SK-N-SH (cell line): ENCODE measurements at regions not wholly inside any gene's neighbourhood (a gene's known extent, or its start where the extent isn't known, plus 50 kb on each side); places are given as distances from the start of the nearest gene placed in this dataset.

Experiments
- CTCF ChIA-PET: fragments of 300-600, 350-600 bp; formaldehyde crosslinking; extraction: SDS; loops from one replicate; lab custom pipeline; 2021; lab: Yijun Ruan, JAX
- POLR2A ChIA-PET: fragments of 350-600 bp; sonication (Branson Sonifier 250); formaldehyde crosslinking; extraction: SDS; loops from one replicate; lab custom pipeline; 2020; ENCODE audit warnings: antibody characterized with exemption, inconsistent platforms; lab: Yijun Ruan, JAX
- DNase-seq: peaks from one replicate; pipeline ENCODE4 v3.0.0; 2012
- H2AFZ ChIP-seq: fragments of 200-600 bp; sonication (generic); 2 replicates; pipeline ENCODE4 v1.8.1; 2016; ENCODE audit warnings: antibody characterized with exemption, mild to moderate bottlenecking, low read depth
- H3F3A ChIP-seq: fragments of 200-600 bp; sonication (generic); replicated peaks from 2 replicates; pipeline ENCODE3; 2016; ENCODE audit warnings: antibody characterized with exemption, mild to moderate bottlenecking; ENCODE audit not compliant: insufficient read depth
- H3K27ac ChIP-seq, 2 experiments: fragments of 200-500 bp in 1 of 2; fragments of 200-600 bp in 1 of 2; sonication (Bioruptor generic) in 1 of 2; sonication (generic), shearing (Covaris generic) in 1 of 2; 2 replicates each; pipeline versions ENCODE4 v1.5.1 to v1.6.1; 2014 to 2016; ENCODE audit warnings: low read depth in 2 of 2, inconsistent platforms in 1 of 2, low read length in 1 of 2, mild to moderate bottlenecking in 1 of 2, mixed read lengths in 1 of 2
- H3K27me3 ChIP-seq: fragments of 200-600 bp; sonication (generic), shearing (Covaris generic); 2 replicates; pipeline ENCODE4 v1.6.1; 2016; ENCODE audit warnings: mixed run types; ENCODE audit not compliant: insufficient read depth
- H3K36me3 ChIP-seq, 2 experiments: fragments of 200-500 bp in 1 of 2; fragments of 200-600 bp in 1 of 2; sonication (Bioruptor generic) in 1 of 2; sonication (generic) in 1 of 2; replicated peaks in 1 of 2; 2 replicates each; pipeline versions ENCODE3 to v1.5.1; 2014 to 2016; ENCODE audit warnings: low read length in 1 of 2, mild to moderate bottlenecking in 1 of 2; ENCODE audit not compliant: insufficient read depth in 2 of 2, control insufficient read depth in 1 of 2
- H3K4me1 ChIP-seq, 2 experiments: fragments of 200-500 bp in 1 of 2; fragments of 200-600 bp in 1 of 2; sonication (Bioruptor generic) in 1 of 2; sonication (generic), shearing (Covaris generic) in 1 of 2; 2 replicates each; pipeline versions ENCODE4 v1.5.1 to v1.6.1; 2014 to 2016; ENCODE audit warnings: low read depth in 1 of 2, low read length in 1 of 2, mixed run types in 1 of 2; ENCODE audit not compliant: insufficient read depth in 2 of 2, control insufficient read depth in 1 of 2
- H3K4me2 ChIP-seq: fragments of 200-600 bp; sonication (generic), shearing (Covaris generic); 2 replicates; pipeline ENCODE4 v1.6.1; 2017; ENCODE audit warnings: mixed run types
- H3K4me3 ChIP-seq, 2 experiments: fragments of 200-500 bp in 1 of 2; fragments of 200-600 bp in 1 of 2; sonication (Bioruptor generic) in 1 of 2; sonication (generic), shearing (Covaris generic) in 1 of 2; 2 replicates each; pipeline versions ENCODE4 v1.5.1 to v1.8.1; 2014 to 2016; ENCODE audit warnings: low read depth in 2 of 2, inconsistent platforms in 1 of 2, low read length in 1 of 2, mild to moderate bottlenecking in 1 of 2, mixed read lengths in 1 of 2, moderate library complexity in 1 of 2
- H3K79me2 ChIP-seq: fragments of 200-600 bp; sonication (generic); 2 replicates; pipeline ENCODE4 v1.8.1; 2017; ENCODE audit warnings: mild to moderate bottlenecking; ENCODE audit not compliant: insufficient read depth
- H3K9ac ChIP-seq: fragments of 200-600 bp; sonication (generic); 2 replicates; pipeline ENCODE4 v1.6.1; 2017; ENCODE audit warnings: mixed run types
- H3K9me2 ChIP-seq: fragments of 200-600 bp; sonication (generic); 2 replicates; pipeline ENCODE4 v1.6.1; 2017; ENCODE audit warnings: mixed run types
- H3K9me3 ChIP-seq: fragments of 200-600 bp; sonication (generic); 2 replicates; pipeline ENCODE4 v1.6.1; 2017; ENCODE audit warnings: mixed run types, mild to moderate bottlenecking, moderate library complexity
- H4K20me1 ChIP-seq: fragments of 200-600 bp; sonication (generic); 2 replicates; pipeline ENCODE4 v1.6.1; 2017; ENCODE audit warnings: mild to moderate bottlenecking, mixed run types; ENCODE audit not compliant: insufficient read depth
- FOXM1 ChIP-seq: IDR thresholded peaks from 2 replicates; pipeline ENCODE4 v1.4.0; 2012; ENCODE audit warnings: low read depth, mild to moderate bottlenecking
- GATA2 ChIP-seq: sonication (generic); formaldehyde crosslinking; IDR thresholded peaks from 2 replicates; pipeline ENCODE4 v1.5.0; 2020; ENCODE audit warnings: mild to moderate bottlenecking, missing genetic modification reagents
- MXI1 ChIP-seq: IDR thresholded peaks from 2 replicates; pipeline ENCODE4 v1.6.1; 2012; ENCODE audit warnings: mild to moderate bottlenecking, low read depth, low read length, improper control_type of control experiment
- NRF1 ChIP-seq: IDR thresholded peaks from 2 replicates; pipeline ENCODE4 v1.6.1; 2012; ENCODE audit warnings: low read depth, mild to moderate bottlenecking, low read length
- RCOR1 ChIP-seq: fragments of 150-350 bp; IDR thresholded peaks from 2 replicates; pipeline ENCODE4 v1.6.1; 2017; ENCODE audit warnings: antibody characterized with exemption, low read length
- SMC3 ChIP-seq: IDR thresholded peaks from 2 replicates; pipeline ENCODE4 v1.6.1; 2012; ENCODE audit warnings: low read depth, low read length, improper control_type of control experiment
- TCF12 ChIP-seq: IDR thresholded peaks from 2 replicates; pipeline ENCODE4 v1.4.0; 2012
- TEAD4 ChIP-seq: IDR thresholded peaks from 2 replicates; pipeline ENCODE4 v1.4.0; 2012; ENCODE audit warnings: mild to moderate bottlenecking, borderline replicate concordance; ENCODE audit not compliant: insufficient read depth
- YY1 ChIP-seq: IDR thresholded peaks from 2 replicates; pipeline ENCODE4 v1.4.0; 2012; ENCODE audit warnings: low read depth, mild to moderate bottlenecking
- WGBS: methylation state at CpG from one replicate; pipeline ENCODE4 v1.1.6; 2017; ENCODE audit warnings: low lambda C conversion rate; 5-methylcytosine and 5-hydroxymethylcytosine counted together
- TF ChIP-seq, protein P1 (sequence below): IDR thresholded peaks from 2 replicates; pipeline ENCODE4 v1.6.1; 2012; ENCODE audit warnings: mild to moderate bottlenecking, low read depth, low read length, moderate library complexity
- TF ChIP-seq, protein P2 (sequence below): IDR thresholded peaks from 2 replicates; pipeline ENCODE4 v1.4.0; 2012; ENCODE audit warnings: low read depth, borderline replicate concordance

DNA sequence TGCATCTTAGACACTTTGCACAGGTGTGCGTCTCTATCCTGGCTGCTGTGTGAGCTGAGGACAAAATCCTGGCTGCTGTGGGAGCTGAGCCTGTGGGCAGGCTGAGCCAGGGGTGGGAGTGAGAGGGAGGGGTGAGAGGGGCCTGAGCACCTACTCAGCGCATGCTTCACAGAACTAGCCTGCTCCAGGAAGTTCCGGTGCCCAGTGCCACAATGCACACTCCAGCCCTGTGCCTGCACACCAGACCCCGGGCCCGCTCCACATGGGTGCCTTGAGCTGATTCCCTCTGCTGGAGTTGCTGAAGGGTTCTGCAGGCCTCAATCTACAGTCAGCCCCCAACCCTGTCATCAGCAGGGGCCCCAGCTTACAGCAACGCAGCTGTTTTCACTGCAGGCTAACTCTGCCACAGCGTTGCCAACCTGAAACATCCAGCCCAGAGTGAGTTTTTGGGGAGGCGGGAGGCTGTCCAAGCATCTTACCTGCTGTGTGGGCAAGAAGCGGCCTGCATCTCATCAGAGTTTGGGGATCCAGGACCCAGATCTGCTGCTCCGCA, 1377.9 kb downstream of the TBC1D22A start:
- 31% methylated on average over 3 of the region's 10 CpGs for WGBS
- CTCF ChIA-PET, result no interaction called here
- Histone ChIP-seq H3K27me3 (no peaks in the 10 kb centered on the region), H3K4me1 (no peaks in the 10 kb centered on the region), H3K9ac (no peak overlapping the region), H3K4me3 (no peak overlapping the region), H4K20me1 (no peaks in the 10 kb centered on the region), H3K27ac (no peak overlapping the region), H3K9me2 (no peaks in the 10 kb centered on the region), H3K79me2 (no peaks in the 10 kb centered on the region), H2AFZ (no peak overlapping the region), H3F3A (no peaks in the 10 kb centered on the region), H3K9me3 (no peaks in the 10 kb centered on the region), H3K36me3 (no peaks in the 10 kb centered on the region), H3K4me2 (no peak overlapping the region)
- POLR2A ChIA-PET, result no interaction called here
- no peak for DNase-seq
- TF ChIP-seq TCF12, result no peak
- TF ChIP-seq, protein P1, sequence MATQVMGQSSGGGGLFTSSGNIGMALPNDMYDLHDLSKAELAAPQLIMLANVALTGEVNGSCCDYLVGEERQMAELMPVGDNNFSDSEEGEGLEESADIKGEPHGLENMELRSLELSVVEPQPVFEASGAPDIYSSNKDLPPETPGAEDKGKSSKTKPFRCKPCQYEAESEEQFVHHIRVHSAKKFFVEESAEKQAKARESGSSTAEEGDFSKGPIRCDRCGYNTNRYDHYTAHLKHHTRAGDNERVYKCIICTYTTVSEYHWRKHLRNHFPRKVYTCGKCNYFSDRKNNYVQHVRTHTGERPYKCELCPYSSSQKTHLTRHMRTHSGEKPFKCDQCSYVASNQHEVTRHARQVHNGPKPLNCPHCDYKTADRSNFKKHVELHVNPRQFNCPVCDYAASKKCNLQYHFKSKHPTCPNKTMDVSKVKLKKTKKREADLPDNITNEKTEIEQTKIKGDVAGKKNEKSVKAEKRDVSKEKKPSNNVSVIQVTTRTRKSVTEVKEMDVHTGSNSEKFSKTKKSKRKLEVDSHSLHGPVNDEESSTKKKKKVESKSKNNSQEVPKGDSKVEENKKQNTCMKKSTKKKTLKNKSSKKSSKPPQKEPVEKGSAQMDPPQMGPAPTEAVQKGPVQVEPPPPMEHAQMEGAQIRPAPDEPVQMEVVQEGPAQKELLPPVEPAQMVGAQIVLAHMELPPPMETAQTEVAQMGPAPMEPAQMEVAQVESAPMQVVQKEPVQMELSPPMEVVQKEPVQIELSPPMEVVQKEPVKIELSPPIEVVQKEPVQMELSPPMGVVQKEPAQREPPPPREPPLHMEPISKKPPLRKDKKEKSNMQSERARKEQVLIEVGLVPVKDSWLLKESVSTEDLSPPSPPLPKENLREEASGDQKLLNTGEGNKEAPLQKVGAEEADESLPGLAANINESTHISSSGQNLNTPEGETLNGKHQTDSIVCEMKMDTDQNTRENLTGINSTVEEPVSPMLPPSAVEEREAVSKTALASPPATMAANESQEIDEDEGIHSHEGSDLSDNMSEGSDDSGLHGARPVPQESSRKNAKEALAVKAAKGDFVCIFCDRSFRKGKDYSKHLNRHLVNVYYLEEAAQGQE, result no peak
- no peak for TF ChIP-seq NRF1
- no peak for TF ChIP-seq RCOR1
- TF ChIP-seq GATA2 (CRISPR knock-in tag), result no peak

DNA sequence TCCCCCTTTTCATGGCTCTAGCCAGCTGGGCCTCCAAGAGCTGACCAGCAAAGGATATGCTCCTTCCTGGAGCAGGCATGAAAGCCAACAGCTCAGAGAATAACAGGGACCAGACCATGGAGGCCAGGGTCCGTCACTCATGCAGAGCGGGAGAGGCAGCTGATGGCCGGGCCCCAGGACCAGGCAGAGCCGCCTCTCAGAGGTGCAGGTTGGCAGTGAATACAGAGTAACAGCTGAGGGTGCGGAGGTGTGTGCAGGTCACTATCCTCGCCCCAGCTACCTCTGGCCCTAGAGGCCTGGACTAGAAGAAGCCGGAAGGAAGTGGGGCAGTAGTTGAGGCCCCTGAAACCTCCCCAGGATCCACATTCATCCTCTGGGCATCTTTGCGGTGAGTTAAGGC, 1377.3 kb downstream of the TBC1D22A start:
- Histone ChIP-seq H2AFZ (no peak overlapping the region), H3K4me1 (no peaks in the 10 kb centered on the region), H4K20me1 (no peaks in the 10 kb centered on the region), H3K9ac (no peak overlapping the region), H3K4me2 (no peak overlapping the region), H3K4me3 (no peak overlapping the region), H3K36me3 (no peaks in the 10 kb centered on the region), H3K9me3 (no peaks in the 10 kb centered on the region), H3F3A (no peaks in the 10 kb centered on the region), H3K9me2 (no peaks in the 10 kb centered on the region), H3K79me2 (no peaks in the 10 kb centered on the region), H3K27me3 (no peaks in the 10 kb centered on the region), H3K27ac (no peak overlapping the region)
- CTCF ChIA-PET, result no interaction called here
- POLR2A ChIA-PET, result no interaction called here
- 12% methylated on average over 4 of the region's 8 CpGs for WGBS
- TF ChIP-seq NRF1 (no peak), YY1 (no peak), MXI1 (no peak), TEAD4 (no peak), SMC3 (no peak), FOXM1 (no peak), RCOR1 (no peak)
- TF ChIP-seq, protein P2, sequence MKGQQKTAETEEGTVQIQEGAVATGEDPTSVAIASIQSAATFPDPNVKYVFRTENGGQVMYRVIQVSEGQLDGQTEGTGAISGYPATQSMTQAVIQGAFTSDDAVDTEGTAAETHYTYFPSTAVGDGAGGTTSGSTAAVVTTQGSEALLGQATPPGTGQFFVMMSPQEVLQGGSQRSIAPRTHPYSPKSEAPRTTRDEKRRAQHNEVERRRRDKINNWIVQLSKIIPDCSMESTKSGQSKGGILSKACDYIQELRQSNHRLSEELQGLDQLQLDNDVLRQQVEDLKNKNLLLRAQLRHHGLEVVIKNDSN, result no peak
- TF ChIP-seq, protein P1, result no peak
- DNase-seq, result no peak
